Right lung (tissue), 2 donors: ENCODE measurements at regions not wholly inside any gene's neighbourhood (a gene's known extent, or its start where the extent isn't known, plus 50 kb on each side); places are given as distances from the start of the nearest gene placed in this dataset.
"Not testable (repeated sequence)": the region's sequence is repeated elsewhere in the genome, so short reads cannot be mapped to it uniquely, and the experiment has no call there.

Experiments
- DNase-seq, 2 donors: peaks; one replicate each; pipeline ENCODE4 v3.0.0-alpha.2; 2013

GRCh38 chr11:112714340-112714739, 246.9 kb upstream of the NCAM1 start:
- DNase-seq, result not testable (repeated sequence)

GRCh38 chr11:112715056-112715455, 246.2 kb upstream of the NCAM1 start:
- no peak for DNase-seq

GRCh38 chr11:112718483-112718882, 242.7 kb upstream of the NCAM1 start:
- DNase-seq, result no peak

GRCh38 chr11:112719736-112720525, 241.3 kb upstream of the NCAM1 start:
- DNase-seq, result no peak

- no peak for DNase-seq
These were observed 239.1 kb upstream of the NCAM1 start for GRCh38 chr11:112722148-112722547.

GRCh38 chr11:112722876-112723275, 238.3 kb upstream of the NCAM1 start:
- DNase-seq, result no peak

- no peak for DNase-seq
These were observed 237.3 kb upstream of the NCAM1 start for GRCh38 chr11:112723676-112724495.

- no peak for DNase-seq
These were observed 236.8 kb upstream of the NCAM1 start for GRCh38 chr11:112724496-112724790.

GRCh38 chr11:112725636-112726035, 235.6 kb upstream of the NCAM1 start:
- no peak for DNase-seq

- DNase-seq, result no peak
These were observed 233.8 kb upstream of the NCAM1 start for GRCh38 chr11:112727341-112727841.

GRCh38 chr11:112728288-112728687, 232.9 kb upstream of the NCAM1 start:
- no peak for DNase-seq

GRCh38 chr11:112728716-112729115, 232.5 kb upstream of the NCAM1 start:
- no peak for DNase-seq

- no peak for DNase-seq
These were observed 230.6 kb upstream of the NCAM1 start for GRCh38 chr11:112730591-112730990.

- no peak for DNase-seq
These were observed 229.7 kb upstream of the NCAM1 start for GRCh38 chr11:112731538-112731937.

GRCh38 chr11:112732031-112732430, 229.2 kb upstream of the NCAM1 start:
- DNase-seq, result no peak

- peak; percentile 36 to 51 for DNase-seq
These were observed 227.0 kb upstream of the NCAM1 start for GRCh38 chr11:112734207-112734606.

- DNase-seq, result no peak
These were observed 225.8 kb upstream of the NCAM1 start for GRCh38 chr11:112735470-112735869.

- no peak for DNase-seq
These were observed 217.2 kb upstream of the NCAM1 start for GRCh38 chr11:112744041-112744440.

- DNase-seq, result no peak
These were observed 215.2 kb upstream of the NCAM1 start for GRCh38 chr11:112745973-112746372.

- no peak for DNase-seq
These were observed 213.0 kb upstream of the NCAM1 start for GRCh38 chr11:112748252-112748651.

- DNase-seq, result peak; percentile 30 to 31
These were observed 212.3 kb upstream of the NCAM1 start for GRCh38 chr11:112748713-112749543.

- no peak for DNase-seq
These were observed 209.9 kb upstream of the NCAM1 start for GRCh38 chr11:112751329-112751728.
